HG02938 (cell line): ENCODE measurements at regions not wholly inside any gene's neighbourhood (a gene's known extent, or its start where the extent isn't known, plus 50 kb on each side); places are given as distances from the start of the nearest gene placed in this dataset.

ENCODE experiments used
- ATAC-seq: cut with Tn5 transposase; IDR thresholded peaks from one replicate; pipeline ENCODE4 v1.9.1; 2021; ENCODE audit warnings: mild to moderate bottlenecking, moderate library complexity; ENCODE audit not compliant: unreplicated experiment

GRCh38 chr6:74785236-74785635 lies 420.6 kb downstream of the COL12A1 start:
- no peak for ATAC-seq

GRCh38 chr6:74782346-74782745 lies 423.5 kb downstream of the COL12A1 start:
- no peak for ATAC-seq

DNA sequence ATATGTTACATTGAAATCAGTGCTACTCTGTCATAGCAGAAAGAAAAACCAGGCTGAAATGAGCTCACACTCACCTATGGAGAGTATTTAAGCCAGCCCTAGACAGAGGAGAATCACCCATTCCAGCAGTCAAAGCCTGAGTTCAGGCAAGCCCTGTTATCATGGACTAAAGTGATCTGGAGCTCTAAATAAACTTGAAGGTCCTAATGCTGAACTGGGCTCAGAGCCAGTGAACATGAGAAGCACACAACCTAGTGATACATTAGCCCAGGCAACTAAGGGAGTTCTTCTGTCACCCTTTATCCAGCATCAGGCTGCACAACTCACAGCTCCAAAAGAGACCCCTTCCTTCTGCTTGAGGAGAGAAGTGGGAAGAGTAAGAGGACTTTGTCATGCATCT lies 425.0 kb downstream of the COL12A1 start:
- no peak for ATAC-seq

DNA sequence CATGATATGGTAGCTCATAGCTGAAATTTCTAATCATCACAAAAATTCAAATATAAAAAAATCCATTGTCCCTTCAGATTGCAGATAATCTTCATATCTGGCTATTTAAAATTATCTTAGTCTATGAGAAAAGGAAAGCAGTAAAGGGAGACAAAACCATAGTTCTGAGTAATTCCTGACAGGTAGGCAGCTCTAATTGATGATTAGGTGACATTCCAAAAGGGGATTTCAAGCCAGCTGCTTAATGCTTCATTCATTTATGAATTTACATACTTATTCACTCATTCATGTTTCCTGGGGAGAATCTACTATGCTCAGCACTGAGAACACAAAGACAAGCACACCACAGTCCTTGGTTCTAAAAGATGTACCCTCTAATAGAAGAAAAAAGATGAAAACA lies 437.1 kb downstream of the COL12A1 start:
- no peak for ATAC-seq

GRCh38 chr6:74768120-74768519 lies 437.7 kb downstream of the COL12A1 start:
- ATAC-seq, result no peak

DNA sequence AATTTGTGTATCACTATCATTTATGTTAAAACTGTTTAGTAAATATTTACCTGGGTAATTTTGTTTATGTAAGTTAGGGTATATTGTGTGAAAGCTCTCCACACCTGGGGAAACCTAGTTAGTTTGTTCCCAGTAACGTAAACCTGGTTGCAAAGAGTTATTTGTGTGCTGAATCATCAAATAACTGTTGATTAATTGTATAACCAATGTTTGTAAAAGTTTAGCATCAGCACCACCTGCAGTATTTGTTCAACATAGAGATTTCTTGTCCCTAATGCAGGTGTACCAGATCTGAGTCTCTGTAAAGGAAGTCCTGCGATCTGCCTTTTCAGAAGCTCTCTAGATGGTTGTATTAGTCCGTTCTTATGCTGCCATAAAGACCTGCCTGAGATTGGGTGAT lies 440.4 kb downstream of the COL12A1 start:
- ATAC-seq, result no peak

DNA sequence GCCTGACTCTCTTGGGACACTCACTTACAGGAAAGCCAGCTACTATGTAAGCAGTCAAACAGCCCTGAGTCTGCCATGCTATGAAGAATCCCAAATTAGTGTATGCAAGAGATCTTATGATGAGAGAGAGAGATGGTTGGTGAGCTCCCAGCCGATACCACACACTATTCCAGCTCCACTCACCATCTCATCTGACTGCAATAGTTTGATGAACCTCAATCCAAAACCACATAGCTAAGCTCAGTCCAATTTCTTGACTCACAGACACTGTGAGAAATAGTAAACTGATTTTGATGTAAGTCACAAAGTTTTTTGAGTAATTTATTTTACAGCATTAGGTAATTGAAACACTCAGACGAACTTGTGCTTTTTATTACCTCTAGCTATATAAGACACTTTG lies 441.4 kb downstream of the COL12A1 start:
- ATAC-seq, result no peak

- no peak for ATAC-seq
Observed at GRCh38 chr6:74762841-74763240, 443.0 kb downstream of the COL12A1 start.

GRCh38 chr6:74757813-74758212 lies 448.0 kb downstream of the COL12A1 start:
- ATAC-seq, result no peak

DNA sequence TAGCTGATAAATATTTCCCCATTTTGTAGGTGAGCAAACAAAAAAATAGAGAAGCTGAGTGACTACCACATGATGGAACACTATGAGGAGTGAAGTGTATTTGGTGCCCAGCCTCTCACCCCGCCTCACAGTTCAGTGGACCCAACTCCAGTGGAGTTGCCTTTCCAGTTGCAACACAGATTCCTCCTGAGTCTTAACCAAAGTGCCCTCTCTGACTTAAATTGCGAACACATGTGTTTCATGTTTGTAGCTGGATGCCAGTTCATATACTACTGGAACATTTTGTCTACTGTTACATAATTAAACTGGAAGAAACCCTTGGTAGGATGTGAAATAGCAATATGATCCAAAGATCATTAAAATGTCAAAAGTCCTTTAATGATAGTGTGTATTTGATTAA lies 448.9 kb downstream of the COL12A1 start:
- ATAC-seq, result no peak

DNA sequence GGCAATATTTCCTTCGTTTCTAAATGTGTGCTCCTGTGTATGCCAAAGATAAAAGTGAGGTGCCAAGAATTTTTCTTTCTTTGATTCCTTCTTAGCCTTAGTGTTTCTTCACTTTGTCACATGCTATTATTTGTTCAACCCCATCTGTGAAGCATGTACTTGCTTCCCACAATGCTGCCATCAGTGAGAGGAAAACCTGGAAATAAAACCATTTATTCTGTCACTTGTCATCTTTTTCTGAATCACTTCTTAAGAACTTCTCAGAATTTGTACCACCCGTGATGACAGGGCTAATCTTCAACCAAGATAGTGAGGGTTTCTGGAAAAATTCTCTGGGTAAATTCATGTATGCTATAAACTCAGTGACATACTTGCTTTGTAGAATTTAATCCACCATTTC lies 450.1 kb downstream of the COL12A1 start:
- ATAC-seq, result no peak

DNA sequence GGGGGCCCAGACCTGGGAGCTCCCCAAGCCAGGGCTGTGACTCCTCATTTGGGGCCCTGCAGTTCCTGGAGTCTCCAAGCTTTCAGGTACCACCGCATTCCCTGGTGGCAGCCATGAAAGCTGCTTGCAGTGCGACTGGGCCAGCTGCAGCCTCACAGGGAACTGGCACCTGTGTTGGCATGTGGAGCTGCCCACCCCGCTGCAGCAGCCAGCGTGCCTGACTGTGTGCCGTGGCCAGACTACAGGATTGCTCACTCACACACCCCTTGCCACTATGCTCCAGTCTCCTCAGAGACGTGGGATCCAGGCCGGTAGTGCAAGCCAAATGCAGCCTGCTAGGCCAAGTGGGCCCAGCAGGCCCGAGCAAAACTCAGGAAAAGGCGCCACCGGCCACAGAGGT lies 450.7 kb downstream of the COL12A1 start:
- ATAC-seq, result no peak

- ATAC-seq, result no peak
Observed at GRCh38 chr6:74753883-74754600, 451.8 kb downstream of the COL12A1 start.

GRCh38 chr6:74752303-74752702 lies 453.6 kb downstream of the COL12A1 start:
- no peak for ATAC-seq

- ATAC-seq, result no peak
Observed at GRCh38 chr6:74750826-74751225, 455.0 kb downstream of the COL12A1 start.

GRCh38 chr6:74749211-74750147 lies 456.4 kb downstream of the COL12A1 start:
- no peak for ATAC-seq

- ATAC-seq, result no peak
Observed at GRCh38 chr6:74745670-74746069, 460.2 kb downstream of the COL12A1 start.

DNA sequence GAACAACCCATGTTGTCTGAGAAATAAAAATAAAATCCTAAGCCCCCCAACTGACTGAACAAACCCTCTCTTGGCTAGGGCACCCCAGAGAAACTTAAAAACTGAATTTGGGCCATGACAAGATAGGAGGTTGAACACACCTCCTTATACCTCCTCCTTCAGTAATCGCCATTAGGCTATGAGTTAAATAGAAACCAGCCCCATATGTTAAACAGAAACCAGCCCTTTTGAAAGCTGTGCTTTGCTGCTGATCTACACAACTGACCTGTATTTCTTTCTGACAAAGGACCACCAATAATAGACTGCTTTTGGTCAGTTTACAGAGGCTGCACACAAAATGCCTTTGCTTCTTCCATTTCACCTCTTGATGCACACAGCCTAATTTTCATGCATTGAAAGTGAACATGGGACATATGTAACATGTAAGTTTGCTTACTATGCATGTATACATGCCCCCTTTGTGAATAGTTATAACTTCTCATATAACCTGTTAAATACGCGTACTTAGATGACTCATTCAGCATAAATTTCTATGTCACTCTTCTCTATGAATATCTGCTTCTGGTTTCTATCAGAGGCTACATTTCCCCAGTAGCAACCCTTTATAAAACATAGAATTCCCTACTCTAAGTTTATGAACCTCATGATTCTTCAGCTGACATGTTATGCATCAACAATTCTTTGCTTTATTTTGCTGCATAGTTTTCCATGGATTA lies 462.9 kb downstream of the COL12A1 start:
- peak; percentile 92 for ATAC-seq

DNA sequence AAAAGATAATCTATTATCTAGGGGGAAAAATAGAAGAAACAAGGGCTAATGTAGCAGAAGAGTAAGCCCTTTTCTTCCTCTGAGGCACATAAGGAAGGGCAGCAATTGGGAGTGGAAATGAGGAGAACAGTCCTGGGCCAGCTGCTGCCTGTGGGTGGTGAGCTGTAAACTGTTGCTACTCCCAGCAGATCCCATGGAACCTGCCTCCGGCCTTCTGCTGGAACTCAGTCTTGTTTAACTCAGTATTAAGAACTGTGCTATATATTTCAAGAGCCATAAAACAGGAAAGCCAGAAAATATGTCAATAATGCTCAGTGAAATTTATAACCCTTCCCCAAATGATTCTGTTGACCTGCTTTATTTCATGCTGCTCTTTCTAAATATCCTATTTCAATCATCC lies 464.2 kb downstream of the COL12A1 start:
- ATAC-seq, result no peak

DNA sequence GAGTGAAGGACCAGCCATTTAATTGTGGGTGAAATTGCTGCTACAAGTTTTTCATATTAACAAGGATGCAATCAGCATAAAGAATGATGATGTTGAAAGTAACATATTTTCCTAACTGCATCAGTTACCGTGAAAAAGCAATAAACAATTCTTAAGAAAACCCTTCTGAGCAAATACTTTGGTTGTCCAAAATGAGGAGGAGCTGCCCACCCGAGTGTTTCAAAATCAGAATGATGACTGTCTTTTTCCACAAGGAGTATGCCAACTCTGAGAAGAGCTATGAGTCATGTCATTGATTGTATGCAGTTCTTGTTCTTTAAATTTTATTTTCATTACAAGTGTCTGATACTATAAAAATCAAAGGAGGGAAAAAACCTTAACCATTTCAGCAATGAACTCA lies 470.5 kb downstream of the COL12A1 start:
- no peak for ATAC-seq

- ATAC-seq, result no peak
Observed at GRCh38 chr6:74734901-74735300, 471.0 kb downstream of the COL12A1 start.
